Esophagus muscularis mucosa (tissue), 4 donors: ENCODE measurements at regions not wholly inside any gene's neighbourhood (a gene's known extent, or its start where the extent isn't known, plus 50 kb on each side); places are given as distances from the start of the nearest gene placed in this dataset.

Source experiments
- DNase-seq: peaks from one replicate; pipeline ENCODE4 v3.0.0-alpha.2; 2017; ENCODE audit errors: extremely low spot score
- H3K27ac ChIP-seq, 4 donors: fragments of 200-600 bp; sonication (generic); replicated peaks in 1 of 4; 1 replicate in 3 of 4; 2 replicates in 1 of 4; pipeline ENCODE4 v1.5.1; 2016 to 2019; ENCODE audit warnings: mild to moderate bottlenecking in 1 of 4
- H3K27me3 ChIP-seq, 4 donors: fragments of 200-600 bp; sonication (generic); one replicate each; pipeline versions ENCODE4 v1.5.1 to v1.6.0; 2016 to 2019
- H3K36me3 ChIP-seq, 4 donors: fragments of 200-600 bp; sonication (generic); one replicate each; pipeline ENCODE4 v1.5.1; 2016 to 2019
- H3K4me1 ChIP-seq, 4 donors: fragments of 200-600 bp; sonication (generic); one replicate each; pipeline ENCODE4 v1.5.1; 2016 to 2019
- H3K4me3 ChIP-seq, 4 donors: fragments of 200-600 bp; sonication (generic); 1 replicate in 2 of 4; 2 replicates in 2 of 4; pipeline ENCODE4 v1.5.1; 2016 to 2019; ENCODE audit warnings: mild to moderate bottlenecking in 4 of 4, moderate library complexity in 1 of 4
- H3K9me3 ChIP-seq, 4 donors: fragments of 200-600 bp; sonication (generic); 1 replicate in 3 of 4; 2 replicates in 1 of 4; pipeline ENCODE4 v1.5.1; 2016 to 2019
- EP300 ChIP-seq: sonication (generic); formaldehyde crosslinking; IDR thresholded peaks from one replicate; pipeline ENCODE4 v1.6.1; 2017; ENCODE audit warnings: antibody characterized with exemption
- POLR2A ChIP-seq: fragments of 450-650 bp; IDR thresholded peaks from one replicate; pipeline ENCODE4 v1.6.1; 2017; ENCODE audit warnings: antibody characterized with exemption, moderate library complexity, mild to moderate bottlenecking, low read depth
- POLR2AphosphoS5 ChIP-seq, 2 donors: sonication (generic); formaldehyde crosslinking; IDR thresholded peaks; one replicate each; pipeline ENCODE4 v1.6.1; 2017; ENCODE audit warnings: antibody characterized with exemption in 2 of 2
- WGBS: methylation state at CpG from one replicate; pipeline ENCODE4 v1.1.5; 2018; 5-methylcytosine and 5-hydroxymethylcytosine counted together
- intact Hi-C: fragments of 100-400 bp; cut with DNase I; formaldehyde crosslinking; loops from one replicate; pipeline ENCODE4 v1.15.1; 2023
- TF ChIP-seq, protein P1 (sequence below), 3 experiments: fragments of 200-600 bp in 2 of 3; fragments of 450-650 bp in 1 of 3; sonication (generic) in 2 of 3; IDR thresholded peaks; one replicate each; pipeline ENCODE4 v1.5.1; 2017 to 2019; ENCODE audit warnings: antibody characterized with exemption in 3 of 3, mild to moderate bottlenecking in 2 of 3, moderate library complexity in 1 of 3

GRCh38 chr16:86437348-86437747 is 73.0 kb upstream of the FOXF1 start:
- no peak for TF ChIP-seq EP300
- TF ChIP-seq, protein P1, sequence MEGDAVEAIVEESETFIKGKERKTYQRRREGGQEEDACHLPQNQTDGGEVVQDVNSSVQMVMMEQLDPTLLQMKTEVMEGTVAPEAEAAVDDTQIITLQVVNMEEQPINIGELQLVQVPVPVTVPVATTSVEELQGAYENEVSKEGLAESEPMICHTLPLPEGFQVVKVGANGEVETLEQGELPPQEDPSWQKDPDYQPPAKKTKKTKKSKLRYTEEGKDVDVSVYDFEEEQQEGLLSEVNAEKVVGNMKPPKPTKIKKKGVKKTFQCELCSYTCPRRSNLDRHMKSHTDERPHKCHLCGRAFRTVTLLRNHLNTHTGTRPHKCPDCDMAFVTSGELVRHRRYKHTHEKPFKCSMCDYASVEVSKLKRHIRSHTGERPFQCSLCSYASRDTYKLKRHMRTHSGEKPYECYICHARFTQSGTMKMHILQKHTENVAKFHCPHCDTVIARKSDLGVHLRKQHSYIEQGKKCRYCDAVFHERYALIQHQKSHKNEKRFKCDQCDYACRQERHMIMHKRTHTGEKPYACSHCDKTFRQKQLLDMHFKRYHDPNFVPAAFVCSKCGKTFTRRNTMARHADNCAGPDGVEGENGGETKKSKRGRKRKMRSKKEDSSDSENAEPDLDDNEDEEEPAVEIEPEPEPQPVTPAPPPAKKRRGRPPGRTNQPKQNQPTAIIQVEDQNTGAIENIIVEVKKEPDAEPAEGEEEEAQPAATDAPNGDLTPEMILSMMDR (IDR thresholded peaks at IDR 0.05) = no peak
- no peak for TF ChIP-seq POLR2A
- no peak for TF ChIP-seq POLR2AphosphoS5 (IDR thresholded peaks at IDR 0.05)
- Histone ChIP-seq H3K36me3 (no peaks in the 10 kb centered on the region), H3K9me3 (no peaks in the 10 kb centered on the region), H3K4me3 (no peak overlapping the region), H3K4me1 (peaks cover 0 to 23% (median 19%) of the 10 kb centered on the region in 4 donors), H3K27ac (no peak overlapping the region), H3K27me3 (no peaks in the 10 kb centered on the region)
- intact Hi-C loops = no loop called here
- no peak for DNase-seq
- 94% methylated on average over 3 of the region's 3 CpGs for WGBS

DNA sequence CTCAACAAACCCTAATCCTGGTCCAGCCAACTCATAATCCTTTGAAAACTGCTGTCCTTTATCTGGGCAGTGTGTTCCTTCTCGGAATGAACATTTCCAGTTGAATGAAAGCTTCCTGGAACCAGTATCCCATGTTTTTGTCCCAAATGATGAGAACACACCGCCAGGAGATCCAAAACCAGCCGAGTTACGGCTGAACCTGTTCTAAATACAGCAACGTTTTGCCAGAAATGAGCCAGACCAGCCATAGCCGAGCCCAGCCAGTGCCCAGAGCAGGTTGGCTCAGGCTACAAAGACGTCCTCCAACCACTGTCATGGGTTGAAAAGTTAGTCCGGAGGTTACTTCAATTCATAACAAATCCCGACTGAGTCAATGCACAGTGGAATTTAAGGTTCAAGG is 67.6 kb upstream of the FOXF1 start:
- 25% methylated on average over 9 of the region's 9 CpGs for WGBS
- Histone ChIP-seq H3K27ac (peak overlapping the region; percentile 61 to 80 (median 70)), H3K4me1 (peaks cover 0 to 27% (median 23%) of the 10 kb centered on the region in 4 donors), H3K4me3 (no peak overlapping the region), H3K9me3 (no peaks in the 10 kb centered on the region), H3K27me3 (no peaks in the 10 kb centered on the region), H3K36me3 (no peaks in the 10 kb centered on the region)
- TF ChIP-seq, protein P1 (IDR thresholded peaks at IDR 0.05) = no peak
- TF ChIP-seq POLR2AphosphoS5 (IDR thresholded peaks at IDR 0.05) (peak; percentile 22 to 34), POLR2A (no peak), EP300 (peak; percentile 84)
- intact Hi-C loops = no loop called here
- DNase-seq = no peak

DNA sequence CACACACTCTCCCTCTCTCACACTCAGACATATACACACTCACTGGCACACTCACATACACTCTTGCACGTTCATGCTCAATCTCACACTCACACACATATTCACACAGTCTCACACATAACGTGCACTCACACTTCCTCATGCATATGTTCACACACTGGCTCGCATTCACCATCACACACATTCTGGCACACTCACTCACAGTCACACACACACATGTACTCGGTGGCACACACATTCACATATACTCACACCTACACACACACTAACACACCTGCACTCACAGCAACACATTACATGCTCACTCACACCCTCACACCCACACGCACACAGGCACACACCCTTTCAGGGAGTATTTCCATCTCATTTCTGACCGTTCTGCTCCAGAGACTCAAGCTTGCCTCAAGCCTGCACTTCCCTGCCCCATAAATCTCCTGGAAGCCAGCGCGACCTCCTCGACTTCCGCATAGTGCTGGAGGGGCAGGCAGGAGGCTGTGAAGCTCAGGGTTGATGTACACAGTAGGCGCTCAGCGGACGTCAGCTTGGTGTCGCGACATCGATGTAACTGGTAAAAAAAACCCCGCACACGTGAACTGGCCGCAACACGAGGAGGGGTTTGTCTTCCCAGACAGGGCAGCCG is 66.7 kb upstream of the FOXF1 start:
- H3K4me3 ChIP-seq = no peak overlapping the region
- H3K27ac ChIP-seq = no peak overlapping the region
- 78% methylated on average over 17 of the region's 21 CpGs for WGBS
- no peaks in the 10 kb centered on the region for H3K27me3 ChIP-seq
- H3K9me3 ChIP-seq = no peaks in the 10 kb centered on the region
- H3K36me3 ChIP-seq = no peaks in the 10 kb centered on the region
- TF ChIP-seq POLR2A (no peak), POLR2AphosphoS5 (IDR thresholded peaks at IDR 0.05) (no peak), EP300 (no peak)
- TF ChIP-seq, protein P1 (IDR thresholded peaks at IDR 0.05) = no peak
- peaks cover 0 to 27% (median 23%) of the 10 kb centered on the region in 4 donors for H3K4me1 ChIP-seq
- no peak for DNase-seq
- intact Hi-C loops = no loop called here

- TF ChIP-seq POLR2A = no peak
- TF ChIP-seq EP300 = no peak
- TF ChIP-seq POLR2AphosphoS5 (IDR thresholded peaks at IDR 0.05) = no peak
- TF ChIP-seq, protein P1 (IDR thresholded peaks at IDR 0.05) = no peak
- DNase-seq = no peak
- no peak overlapping the region for H3K27ac ChIP-seq
- no peak overlapping the region for H3K4me3 ChIP-seq
- no peaks in the 10 kb centered on the region for H3K27me3 ChIP-seq
- no peaks in the 10 kb centered on the region for H3K36me3 ChIP-seq
- H3K4me1 ChIP-seq = peaks cover 0 to 27% (median 23%) of the 10 kb centered on the region in 4 donors
- WGBS = 41% methylated on average over 14 of the region's 17 CpGs
- intact Hi-C loops = no loop called here
- no peaks in the 10 kb centered on the region for H3K9me3 ChIP-seq
Measured at GRCh38 chr16:86444261-86444660, 66.1 kb upstream of the FOXF1 start.

DNA sequence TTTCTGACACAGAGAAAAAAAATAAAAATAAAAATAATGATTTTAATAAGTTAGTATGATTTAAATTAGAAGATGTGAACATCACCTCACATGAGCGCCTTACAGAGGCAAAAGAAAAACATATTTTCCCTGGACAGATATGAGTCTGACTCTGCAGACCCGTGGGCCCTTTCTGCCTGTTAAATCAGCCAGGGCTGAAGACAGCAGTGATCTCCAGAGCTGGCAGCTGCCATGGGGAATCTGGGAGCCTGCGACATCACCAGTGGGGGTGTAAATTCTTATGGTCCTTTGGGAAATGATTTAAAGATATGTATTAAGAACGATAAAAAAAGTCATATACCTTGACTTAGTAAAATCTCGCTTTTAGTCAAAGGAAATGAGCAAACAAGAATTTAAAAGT is 65.7 kb upstream of the FOXF1 start:
- Histone ChIP-seq H3K4me3 (no peak overlapping the region), H3K27me3 (no peaks in the 10 kb centered on the region), H3K9me3 (no peaks in the 10 kb centered on the region), H3K4me1 (peaks cover 0 to 27% (median 23%) of the 10 kb centered on the region in 4 donors), H3K27ac (no peak overlapping the region), H3K36me3 (no peaks in the 10 kb centered on the region)
- TF ChIP-seq, protein P1 (IDR thresholded peaks at IDR 0.05) = no peak
- TF ChIP-seq EP300 (no peak), POLR2A (no peak), POLR2AphosphoS5 (IDR thresholded peaks at IDR 0.05) (no peak)
- WGBS = 56% methylated on average over 5 of the region's 5 CpGs
- DNase-seq = no peak
- intact Hi-C loops = no loop called here
